ENCODE measurements at regions not wholly inside any gene's neighbourhood (a gene's known extent, or its start where the extent isn't known, plus 50 kb on each side); places are given as distances from the start of the nearest gene placed in this dataset.

DNA sequence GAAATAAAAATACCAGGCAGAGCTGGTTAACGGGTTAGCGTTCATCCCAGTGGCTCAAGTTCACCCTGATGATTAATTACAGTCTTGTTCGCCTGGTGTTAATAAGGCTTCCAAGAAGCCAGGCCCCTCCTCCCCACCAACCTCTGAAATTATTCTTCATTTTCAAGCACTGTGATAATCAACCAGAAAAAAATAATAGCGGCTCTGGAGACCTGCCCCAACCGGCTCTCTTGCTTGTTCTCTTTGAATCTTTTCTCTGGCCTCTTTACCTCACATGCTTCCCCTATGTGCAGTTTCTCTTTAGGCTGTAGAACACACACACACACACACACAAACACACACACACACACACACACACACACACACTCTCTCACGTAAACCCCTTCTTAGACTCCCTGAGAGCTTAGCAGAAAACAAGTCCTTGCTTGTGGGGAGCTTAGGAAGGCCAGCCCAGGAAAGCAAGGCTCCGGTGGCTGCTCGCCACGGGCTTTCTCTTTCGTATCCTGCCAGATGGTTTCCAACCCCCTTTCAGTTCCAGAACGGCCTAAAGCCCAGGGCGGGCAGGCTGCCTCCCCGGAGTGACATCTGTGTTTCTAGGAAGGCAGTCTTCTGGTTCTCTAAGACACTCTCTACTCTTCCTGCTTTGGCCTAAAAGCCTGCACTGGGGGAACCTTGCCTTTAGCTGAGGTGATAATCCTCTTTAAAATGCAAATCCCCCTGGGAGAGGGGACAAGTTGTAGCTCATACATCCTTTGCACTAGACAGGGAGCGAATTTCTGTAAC lies 106.4 kb upstream of the SESN3 start:
- Histone ChIP-seq H3K36me3 (no peaks in the 10 kb centered on the region), H3K27ac (peak overlapping the region; percentile 53), H3K4me1 (no peaks in the 10 kb centered on the region), H3K9me3 (no peaks in the 10 kb centered on the region), H3K9ac (ENCODE audit: low read depth in 2 of 2, low read length in 2 of 2) (no peak overlapping the region), H3K27me3 (no peaks in the 10 kb centered on the region), H3K4me3 (no peak overlapping the region)
- TF ChIP-seq, protein P1, sequence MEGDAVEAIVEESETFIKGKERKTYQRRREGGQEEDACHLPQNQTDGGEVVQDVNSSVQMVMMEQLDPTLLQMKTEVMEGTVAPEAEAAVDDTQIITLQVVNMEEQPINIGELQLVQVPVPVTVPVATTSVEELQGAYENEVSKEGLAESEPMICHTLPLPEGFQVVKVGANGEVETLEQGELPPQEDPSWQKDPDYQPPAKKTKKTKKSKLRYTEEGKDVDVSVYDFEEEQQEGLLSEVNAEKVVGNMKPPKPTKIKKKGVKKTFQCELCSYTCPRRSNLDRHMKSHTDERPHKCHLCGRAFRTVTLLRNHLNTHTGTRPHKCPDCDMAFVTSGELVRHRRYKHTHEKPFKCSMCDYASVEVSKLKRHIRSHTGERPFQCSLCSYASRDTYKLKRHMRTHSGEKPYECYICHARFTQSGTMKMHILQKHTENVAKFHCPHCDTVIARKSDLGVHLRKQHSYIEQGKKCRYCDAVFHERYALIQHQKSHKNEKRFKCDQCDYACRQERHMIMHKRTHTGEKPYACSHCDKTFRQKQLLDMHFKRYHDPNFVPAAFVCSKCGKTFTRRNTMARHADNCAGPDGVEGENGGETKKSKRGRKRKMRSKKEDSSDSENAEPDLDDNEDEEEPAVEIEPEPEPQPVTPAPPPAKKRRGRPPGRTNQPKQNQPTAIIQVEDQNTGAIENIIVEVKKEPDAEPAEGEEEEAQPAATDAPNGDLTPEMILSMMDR (IDR thresholded peaks at IDR 0.05), result no peak
- peak; percentile 42 for DNase-seq
- intact Hi-C loops (cut with DNase I), result no loop called here

DNA sequence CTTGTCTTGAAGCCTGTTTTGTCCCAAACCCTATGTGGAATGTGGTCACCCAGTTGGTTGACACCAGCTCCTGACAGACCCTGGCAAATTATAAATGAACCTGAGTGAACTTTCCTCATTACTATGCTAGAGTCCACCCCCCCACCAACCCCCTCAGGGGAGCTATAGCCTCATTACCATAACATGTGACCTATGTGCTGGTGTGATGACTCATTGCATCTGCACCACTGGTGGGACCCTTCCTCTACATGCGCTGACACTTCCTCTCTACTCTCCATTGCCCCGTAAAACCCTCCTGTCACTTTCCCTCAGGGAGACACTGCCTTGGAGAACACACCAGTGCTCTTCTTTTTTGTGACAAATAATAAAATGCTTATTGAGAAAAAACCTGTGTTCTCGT lies 105.0 kb upstream of the SESN3 start:
- no peaks in the 10 kb centered on the region for H3K4me1 ChIP-seq
- TF ChIP-seq, protein P1 (IDR thresholded peaks at IDR 0.05), result no peak
- intact Hi-C loops (cut with DNase I), result no loop called here

DNA sequence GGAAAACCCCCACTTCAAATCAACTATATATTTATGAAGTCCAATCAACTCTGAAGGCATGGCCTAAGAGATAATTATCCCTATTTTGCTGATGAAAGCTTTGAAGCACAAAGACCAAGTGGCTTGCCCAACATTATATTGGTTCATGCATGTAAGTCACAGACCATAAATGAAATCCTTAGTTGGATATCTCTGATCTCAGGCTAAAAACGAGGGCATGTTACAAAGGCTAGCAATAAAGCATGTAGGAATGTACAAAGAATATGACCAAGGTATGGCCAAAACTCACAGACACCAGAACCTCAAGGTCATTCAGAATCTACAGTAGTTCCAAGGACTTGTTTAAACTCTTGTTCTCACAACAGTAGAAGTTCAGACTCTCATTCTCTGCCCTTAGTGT lies 100.2 kb upstream of the SESN3 start:
- Histone ChIP-seq H3K4me3 (no peak overlapping the region), H3K27ac (no peak overlapping the region), H3K9me3 (no peaks in the 10 kb centered on the region), H3K9ac (ENCODE audit: low read depth in 2 of 2, low read length in 2 of 2) (no peak overlapping the region), H3K4me1 (no peaks in the 10 kb centered on the region), H3K36me3 (no peaks in the 10 kb centered on the region), H3K27me3 (no peaks in the 10 kb centered on the region)
- TF ChIP-seq, protein P1 (IDR thresholded peaks at IDR 0.05), result no peak
- intact Hi-C loops (cut with DNase I), result no loop called here
- DNase-seq, result no peak

More for the DNA sequence above, 105.0 kb upstream of the SESN3 start:
- Histone ChIP-seq H3K9me3 (no peaks in the 10 kb centered on the region), H3K9ac (ENCODE audit: low read depth in 2 of 2, low read length in 2 of 2) (no peak overlapping the region), H3K36me3 (no peaks in the 10 kb centered on the region), H3K27me3 (no peaks in the 10 kb centered on the region), H3K4me3 (no peak overlapping the region), H3K27ac (no peak overlapping the region)
- no peak for DNase-seq

DNA sequence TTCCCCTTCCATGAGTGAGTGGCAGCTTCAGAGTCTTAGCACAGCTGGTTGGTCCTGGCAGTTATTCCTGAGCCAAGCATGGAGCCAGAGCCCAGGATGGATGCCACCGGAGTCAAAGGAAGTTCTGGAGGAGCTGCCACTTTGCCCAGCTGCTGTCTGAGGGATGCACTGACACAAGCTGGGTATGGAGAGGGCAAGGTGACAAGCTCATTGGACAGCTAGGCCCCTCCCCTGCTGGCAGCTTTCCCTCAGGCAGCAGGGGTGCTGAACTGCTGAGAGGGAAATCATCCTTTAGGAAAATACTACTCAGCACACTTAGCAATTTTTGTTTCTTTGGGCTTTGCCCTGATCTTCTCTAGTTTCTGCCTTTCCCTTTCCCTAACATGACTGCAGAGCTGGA lies 99.3 kb upstream of the SESN3 start:
- TF ChIP-seq, protein P1 (IDR thresholded peaks at IDR 0.05), result no peak
- DNase-seq, result no peak
- Histone ChIP-seq H3K36me3 (no peaks in the 10 kb centered on the region), H3K4me1 (no peaks in the 10 kb centered on the region), H3K9ac (ENCODE audit: low read depth in 2 of 2, low read length in 2 of 2) (no peak overlapping the region), H3K27me3 (no peaks in the 10 kb centered on the region), H3K9me3 (no peaks in the 10 kb centered on the region), H3K4me3 (no peak overlapping the region), H3K27ac (no peak overlapping the region)
- intact Hi-C loops (cut with DNase I), result no loop called here

DNA sequence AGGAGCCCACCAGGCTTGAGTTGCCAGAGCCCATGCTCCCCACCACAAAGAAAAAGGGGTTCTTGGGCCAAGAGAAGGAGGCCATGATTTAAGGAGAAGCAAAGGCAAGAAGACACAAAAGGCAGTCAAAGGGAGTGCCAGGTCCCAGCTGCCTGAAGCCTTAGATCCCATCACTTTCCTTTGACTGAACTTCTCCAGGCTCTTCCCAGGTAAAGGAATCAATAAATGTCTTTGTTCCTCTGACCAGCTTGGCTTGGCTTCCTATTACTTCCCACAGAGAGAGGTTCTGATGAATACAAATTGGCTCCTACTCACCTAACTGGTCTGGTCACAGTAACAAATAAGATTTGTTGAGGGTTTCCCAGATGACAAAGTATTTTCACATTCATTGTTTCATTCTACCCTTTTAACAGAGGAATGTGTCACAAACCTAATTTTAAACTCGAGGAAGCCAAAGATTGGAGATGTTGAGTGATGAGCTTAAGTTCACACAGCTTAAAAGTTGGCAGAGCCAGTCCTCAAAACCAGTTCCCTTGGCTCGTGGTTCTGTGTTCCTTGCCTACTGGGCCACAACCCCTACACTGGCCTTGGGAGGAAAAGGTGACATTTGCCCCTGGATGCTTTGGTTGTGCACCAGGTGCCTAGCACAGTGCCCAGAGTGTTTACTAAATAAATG lies 96.4 kb upstream of the SESN3 start:
- Histone ChIP-seq H3K27ac (no peak overlapping the region), H3K4me1 (no peaks in the 10 kb centered on the region), H3K36me3 (no peaks in the 10 kb centered on the region), H3K27me3 (no peaks in the 10 kb centered on the region), H3K4me3 (no peak overlapping the region), H3K9me3 (no peaks in the 10 kb centered on the region), H3K9ac (ENCODE audit: low read depth in 2 of 2, low read length in 2 of 2) (no peak overlapping the region)
- TF ChIP-seq, protein P1 (IDR thresholded peaks at IDR 0.05), result no peak
- intact Hi-C loops (cut with DNase I), result no loop called here
- DNase-seq, result no peak

Data from colonic mucosa (tissue), 4 donors.